ENCODE measurements at regions not wholly inside any gene's neighbourhood (a gene's known extent, or its start where the extent isn't known, plus 50 kb on each side); places are given as distances from the start of the nearest gene placed in this dataset.

- Histone ChIP-seq H3K27me3 (ENCODE audit: low read length) (no peaks in the 10 kb centered on the region), H3K9me3 (ENCODE audit: low read length) (no peaks in the 10 kb centered on the region), H4K20me1 (ENCODE audit: low read length) (no peaks in the 10 kb centered on the region), H3K79me2 (ENCODE audit: low read length) (no peaks in the 10 kb centered on the region), H3K4me3 (ENCODE audit: low read length) (no peak overlapping the region), H3K9me2 (replicated peaks; ENCODE audit: low read length) (no peaks in the 10 kb centered on the region), H2AFZ (ENCODE audit: low read length) (0 out of 2 replicates have a peak overlapping the region, but pooled peaks have one; percentile 1), H3K4me1 (ENCODE audit: insufficient read depth, low read length) (peaks cover 34% of the 10 kb centered on the region), H3K4me2 (ENCODE audit: low read length) (peak overlapping the region; percentile 38; the same call in 1 of the 2 replicates), H3K36me3 (ENCODE audit: low read depth, low read length) (no peaks in the 10 kb centered on the region), H3K27ac (ENCODE audit: low read length) (peak overlapping the region; percentile 93), H3F3A (ENCODE audit: low read length, unreplicated experiment) (no peaks in the 10 kb centered on the region), H3K9ac (ENCODE audit: low read length) (peak overlapping the region; percentile 70)
- ChIA-PET POLR2A (ENCODE audit: unreplicated experiment) (interaction anchor here (0.6 kb wide), 1 partner anchor 105 kb away, joined by 4 read pairs; no protein-coding TSS in a partner anchor), CTCF (interaction anchor here (1.9 kb wide), 1 partner anchor 297 kb away, joined by 5 read pairs; no protein-coding TSS in a partner anchor)
- DNase-seq (peak; percentile 82), ATAC-seq (peak; percentile 78)
- intact Hi-C loops (cut with micrococcal nuclease): loop anchor here (1.0 to 5.0 kb wide), 3 partner anchors 12 to 178 kb away; no protein-coding TSS in a partner anchor
- BruUV-seq (replicated peaks): no TSS peak
- TF ChIP-seq EZH2 (IDR thresholded peaks at IDR 0.05; ENCODE audit: low read length, unreplicated experiment): no peak
- no peak for TF ChIP-seq EZH2phosphoT487 (IDR thresholded peaks at IDR 0.05; ENCODE audit: borderline replicate concordance, low read length)
- no peak for TF ChIP-seq CTCF (conservative IDR thresholded peaks at IDR 0.05; ENCODE audit: low read depth, low read length)
Observed at GRCh38 chr18:59065684-59066083, 74.0 kb upstream of the SEC11C start.

GRCh38 chr18:59067873-59068272 lies 71.8 kb upstream of the SEC11C start:
- ChIA-PET CTCF (no interaction called here), POLR2A (ENCODE audit: unreplicated experiment) (no interaction called here)
- H2AFZ ChIP-seq (ENCODE audit: low read length): no peak overlapping the region
- H3K4me2 ChIP-seq (ENCODE audit: low read length): no peak overlapping the region
- H3K27ac ChIP-seq (ENCODE audit: low read length): peak overlapping the region; percentile 93
- no peaks in the 10 kb centered on the region for H3K9me3 ChIP-seq (ENCODE audit: low read length)
- no peaks in the 10 kb centered on the region for H4K20me1 ChIP-seq (ENCODE audit: low read length)
- H3K27me3 ChIP-seq (ENCODE audit: low read length): no peaks in the 10 kb centered on the region
- no peaks in the 10 kb centered on the region for H3F3A ChIP-seq (ENCODE audit: low read length, unreplicated experiment)
- no peaks in the 10 kb centered on the region for H3K79me2 ChIP-seq (ENCODE audit: low read length)
- ATAC-seq: no peak
- H3K9ac ChIP-seq (ENCODE audit: low read length): peak overlapping the region; percentile 70
- no peak for TF ChIP-seq EZH2phosphoT487 (IDR thresholded peaks at IDR 0.05; ENCODE audit: borderline replicate concordance, low read length)
- peak; percentile 74 for TF ChIP-seq CTCF (conservative IDR thresholded peaks at IDR 0.05; ENCODE audit: low read depth, low read length)
- TF ChIP-seq EZH2 (IDR thresholded peaks at IDR 0.05; ENCODE audit: low read length, unreplicated experiment): no peak
- DNase-seq: peak; percentile 56
- BruUV-seq (replicated peaks): no TSS peak
- H3K36me3 ChIP-seq (ENCODE audit: low read depth, low read length): no peaks in the 10 kb centered on the region
- intact Hi-C loops (cut with micrococcal nuclease): loop anchor here (2.0 to 5.0 kb wide), 3 partner anchors 126 to 203 kb away; partner anchors contain the start of gene ZNF532
- no peaks in the 10 kb centered on the region for H3K9me2 ChIP-seq (replicated peaks; ENCODE audit: low read length)
- no peak overlapping the region for H3K4me3 ChIP-seq (ENCODE audit: low read length)
- H3K4me1 ChIP-seq (ENCODE audit: insufficient read depth, low read length): peaks cover 35% of the 10 kb centered on the region

GRCh38 chr18:59068276-59069071 lies 71.2 kb upstream of the SEC11C start:
- H3K27ac ChIP-seq (ENCODE audit: low read length): no peak overlapping the region
- H3K79me2 ChIP-seq (ENCODE audit: low read length): no peaks in the 10 kb centered on the region
- no peak overlapping the region for H3K4me3 ChIP-seq (ENCODE audit: low read length)
- no peaks in the 10 kb centered on the region for H3K9me3 ChIP-seq (ENCODE audit: low read length)
- TF ChIP-seq EZH2 (IDR thresholded peaks at IDR 0.05; ENCODE audit: low read length, unreplicated experiment): no peak
- TF ChIP-seq CTCF (conservative IDR thresholded peaks at IDR 0.05; ENCODE audit: low read depth, low read length): no peak
- TF ChIP-seq EZH2phosphoT487 (IDR thresholded peaks at IDR 0.05; ENCODE audit: borderline replicate concordance, low read length): no peak
- H2AFZ ChIP-seq (ENCODE audit: low read length): no peak overlapping the region
- ChIA-PET CTCF (no interaction called here), POLR2A (ENCODE audit: unreplicated experiment) (no interaction called here)
- no peaks in the 10 kb centered on the region for H3K9me2 ChIP-seq (replicated peaks; ENCODE audit: low read length)
- BruUV-seq (replicated peaks): no TSS peak
- intact Hi-C loops (cut with micrococcal nuclease): loop anchor here (2.0 to 5.0 kb wide), 3 partner anchors 126 to 204 kb away; partner anchors contain the start of gene ZNF532
- H3K27me3 ChIP-seq (ENCODE audit: low read length): no peaks in the 10 kb centered on the region
- ATAC-seq (no peak), DNase-seq (no peak)
- no peaks in the 10 kb centered on the region for H3F3A ChIP-seq (ENCODE audit: low read length, unreplicated experiment)
- no peaks in the 10 kb centered on the region for H3K36me3 ChIP-seq (ENCODE audit: low read depth, low read length)
- no peaks in the 10 kb centered on the region for H4K20me1 ChIP-seq (ENCODE audit: low read length)
- H3K4me1 ChIP-seq (ENCODE audit: insufficient read depth, low read length): peaks cover 35% of the 10 kb centered on the region
- H3K4me2 ChIP-seq (ENCODE audit: low read length): no peak overlapping the region
- H3K9ac ChIP-seq (ENCODE audit: low read length): no peak overlapping the region

All from PC-3 (cell line).